HFFc6 (cell line): ENCODE measurements at regions not wholly inside any gene's neighbourhood (a gene's known extent, or its start where the extent isn't known, plus 50 kb on each side); places are given as distances from the start of the nearest gene placed in this dataset.
"Not testable (repeated sequence)": the region's sequence is repeated elsewhere in the genome, so short reads cannot be mapped to it uniquely, and the experiment has no call there.

Experiments
- DNase-seq: peaks from one replicate; pipeline ENCODE4 v3.0.0-alpha.2; 2018
- H3K27ac Mint-ChIP-seq: 2 replicates; pipeline ENCODE4 v1.8.0; 2020; ENCODE audit warnings: mild to moderate bottlenecking, mixed read lengths
- H3K27me3 Mint-ChIP-seq: 2 replicates; pipeline ENCODE4 v1.8.0; 2021; ENCODE audit warnings: mild to moderate bottlenecking, moderate library complexity, mixed read lengths; ENCODE audit not compliant: insufficient read depth
- H3K36me3 Mint-ChIP-seq: 2 replicates; pipeline ENCODE4 v1.8.0; 2021; ENCODE audit warnings: low read depth, mixed read lengths
- H3K4me1 Mint-ChIP-seq: 2 replicates; pipeline ENCODE4 v1.8.0; 2020; ENCODE audit warnings: low read depth, mixed read lengths
- H3K4me3 Mint-ChIP-seq: 2 replicates; pipeline ENCODE4 v1.8.0; 2020; ENCODE audit warnings: mild to moderate bottlenecking, moderate library complexity, mixed read lengths
- H3K9me3 Mint-ChIP-seq: 2 replicates; pipeline ENCODE4 v1.8.0; 2020; ENCODE audit warnings: mild to moderate bottlenecking, mixed read lengths
- CTCF ChIP-seq: fragments of 200-600 bp; sonication (generic); IDR thresholded peaks from 2 replicates; pipeline ENCODE4 v1.5.0; 2021; ENCODE audit warnings: antibody characterized with exemption, mild to moderate bottlenecking

- DNase-seq: no peak
- Mint-ChIP-seq H3K27me3 (0 out of 2 replicates have a peak, but pooled peaks cover 2% of the 10 kb centered on the region), H3K9me3 (no peaks in the 10 kb centered on the region), H3K4me1 (peaks cover 7% of the 10 kb centered on the region), H3K27ac (no peak overlapping the region), H3K4me3 (no peak overlapping the region), H3K36me3 (no peaks in the 10 kb centered on the region)
- TF ChIP-seq CTCF: no peak
Observed at GRCh38 chr7:41403291-41403690, 299.6 kb downstream of the INHBA start.

- Mint-ChIP-seq H3K4me1 (peaks cover 7% of the 10 kb centered on the region), H3K36me3 (no peaks in the 10 kb centered on the region), H3K9me3 (no peaks in the 10 kb centered on the region), H3K4me3 (no peak overlapping the region), H3K27me3 (0 out of 2 replicates have a peak, but pooled peaks cover 2% of the 10 kb centered on the region), H3K27ac (no peak overlapping the region)
- TF ChIP-seq CTCF: no peak
- DNase-seq: no peak
Observed at GRCh38 chr7:41401833-41402232, 301.1 kb downstream of the INHBA start.

GRCh38 chr7:41399171-41399570, 303.7 kb downstream of the INHBA start:
- Mint-ChIP-seq H3K9me3 (no peaks in the 10 kb centered on the region), H3K27ac (no peak overlapping the region), H3K27me3 (0 out of 2 replicates have a peak, but pooled peaks cover 2% of the 10 kb centered on the region), H3K4me3 (no peak overlapping the region), H3K4me1 (peaks cover 7% of the 10 kb centered on the region), H3K36me3 (peaks cover 7% of the 10 kb centered on the region; the same call in 1 of the 2 replicates)
- no peak for DNase-seq
- TF ChIP-seq CTCF: no peak

- H3K27me3 Mint-ChIP-seq: no peaks in the 10 kb centered on the region
- H3K27ac Mint-ChIP-seq: no peak overlapping the region
- H3K36me3 Mint-ChIP-seq: peaks cover 7% of the 10 kb centered on the region; the same call in 1 of the 2 replicates
- H3K4me3 Mint-ChIP-seq: no peak overlapping the region
- H3K9me3 Mint-ChIP-seq: no peaks in the 10 kb centered on the region
- peaks cover 8% of the 10 kb centered on the region for H3K4me1 Mint-ChIP-seq
- no peak for DNase-seq
- TF ChIP-seq CTCF: no peak
Observed at GRCh38 chr7:41391818-41392217, 311.1 kb downstream of the INHBA start.

- H3K36me3 Mint-ChIP-seq, H3K9me3 Mint-ChIP-seq, H3K27ac Mint-ChIP-seq, DNase-seq, H3K27me3 Mint-ChIP-seq, H3K4me3 Mint-ChIP-seq: not testable (repeated sequence)
- peaks cover 24% of the 10 kb centered on the region for H3K4me1 Mint-ChIP-seq
Observed at GRCh38 chr7:41388933-41389332, 314.0 kb downstream of the INHBA start.

GRCh38 chr7:41385996-41386395, 316.9 kb downstream of the INHBA start:
- no peak for DNase-seq
- Mint-ChIP-seq H3K4me1 (peaks cover 31% of the 10 kb centered on the region), H3K9me3 (no peaks in the 10 kb centered on the region), H3K27ac (no peak overlapping the region), H3K27me3 (no peaks in the 10 kb centered on the region; the same call in 1 of the 2 replicates), H3K36me3 (no peaks in the 10 kb centered on the region), H3K4me3 (no peak overlapping the region)
- no peak for TF ChIP-seq CTCF
